GM23338 (cell line): ENCODE measurements at regions not wholly inside any gene's neighbourhood (a gene's known extent, or its start where the extent isn't known, plus 50 kb on each side); places are given as distances from the start of the nearest gene placed in this dataset.

ENCODE experiments used
- ATAC-seq: fragments of 200-7000 bp; cut with Tn5 transposase; 3 replicates; pipeline ENCODE4 v1.9.1; 2020
- DNase-seq: peaks from one replicate; pipeline ENCODE4 v3.0.0-alpha.2; 2015; ENCODE audit warnings: low spot score
- H2AFZ ChIP-seq: fragments of 200-600 bp; sonication (generic); 2 replicates; pipeline ENCODE4 v1.8.0; 2016; ENCODE audit warnings: antibody characterized with exemption, mild to moderate bottlenecking, moderate library complexity
- H3F3A ChIP-seq: fragments of 200-600 bp; sonication (generic); replicated peaks from 2 replicates; pipeline ENCODE4 v1.8.0; 2017; ENCODE audit warnings: antibody characterized with exemption, mixed run types, low read depth
- H3K27ac ChIP-seq: fragments of 200-600 bp; sonication (generic); 2 replicates; pipeline ENCODE4 v1.6.1; 2016; ENCODE audit warnings: low read depth
- H3K27me3 ChIP-seq: fragments of 200-600 bp; sonication (generic); 2 replicates; pipeline ENCODE4 v1.8.0; 2016; ENCODE audit warnings: mild to moderate bottlenecking, mixed run types, moderate library complexity; ENCODE audit not compliant: insufficient read depth
- H3K36me3 ChIP-seq: fragments of 200-600 bp; sonication (generic); 2 replicates; pipeline ENCODE4 v1.8.0; 2016; ENCODE audit warnings: mild to moderate bottlenecking; ENCODE audit not compliant: insufficient read depth
- H3K4me1 ChIP-seq: fragments of 200-600 bp; sonication (generic); 2 replicates; pipeline ENCODE4 v1.8.0; 2016; ENCODE audit warnings: mild to moderate bottlenecking, moderate library complexity; ENCODE audit not compliant: insufficient read depth
- H3K4me2 ChIP-seq: fragments of 200-600 bp; sonication (generic); 2 replicates; pipeline ENCODE4 v1.7.1; 2017; ENCODE audit warnings: mixed run types
- H3K4me3 ChIP-seq: fragments of 200-600 bp; sonication (generic); 2 replicates; pipeline ENCODE4 v1.6.1; 2016; ENCODE audit warnings: mixed run types
- H3K79me2 ChIP-seq: fragments of 200-600 bp; sonication (generic); replicated peaks from 2 replicates; pipeline ENCODE4 v1.8.0; 2017; ENCODE audit warnings: mild to moderate bottlenecking; ENCODE audit not compliant: insufficient read depth
- H3K9me2 ChIP-seq: fragments of 200-600 bp; sonication (generic); 2 replicates; pipeline ENCODE4 v1.8.0; 2017; ENCODE audit not compliant: insufficient read depth
- H4K20me1 ChIP-seq: fragments of 200-600 bp; sonication (generic); replicated peaks from 2 replicates; pipeline ENCODE4 v1.8.0; 2017; ENCODE audit warnings: mild to moderate bottlenecking; ENCODE audit not compliant: insufficient read depth
- H3K27ac Mint-ChIP-seq: 2 replicates; pipeline ENCODE4 v1.8.0; 2020; ENCODE audit warnings: inconsistent platforms, mild to moderate bottlenecking, moderate library complexity, mixed read lengths
- H3K27me3 Mint-ChIP-seq: 3 replicates; pipeline ENCODE4 v1.8.0; 2022; ENCODE audit warnings: low read depth, mild to moderate bottlenecking, moderate library complexity, mixed read lengths, inconsistent platforms; ENCODE audit not compliant: insufficient read depth, poor library complexity
- H3K36me3 Mint-ChIP-seq: 3 replicates; pipeline ENCODE4 v1.8.0; 2021; ENCODE audit warnings: low read depth, mild to moderate bottlenecking, inconsistent platforms, moderate library complexity, mixed read lengths
- H3K4me1 Mint-ChIP-seq: 3 replicates; pipeline ENCODE4 v1.8.0; 2020; ENCODE audit warnings: mild to moderate bottlenecking, inconsistent platforms, mixed read lengths
- H3K4me3 Mint-ChIP-seq: 3 replicates; pipeline ENCODE4 v1.8.0; 2021; ENCODE audit warnings: moderate library complexity, mild to moderate bottlenecking, inconsistent platforms, mixed read lengths
- H3K9me3 Mint-ChIP-seq: 3 replicates; pipeline ENCODE4 v1.8.0; 2020; ENCODE audit warnings: moderate library complexity, mild to moderate bottlenecking, inconsistent platforms, mixed read lengths
- CREB1 ChIP-seq: fragments of 250-450 bp; sonication (Bioruptor Pico); IDR thresholded peaks from 2 replicates; pipeline ENCODE4 v1.5.0; 2020; ENCODE audit warnings: low read depth, mild to moderate bottlenecking, moderate library complexity
- ETS1 ChIP-seq: IDR thresholded peaks from 2 replicates; pipeline ENCODE4 v1.6.1; 2016; ENCODE audit warnings: antibody characterized with exemption
- EZH2 ChIP-seq: fragments of 200-600 bp; sonication (generic); IDR thresholded peaks from one replicate; pipeline ENCODE4 v1.8.0; 2017; ENCODE audit warnings: antibody characterized with exemption, mild to moderate bottlenecking, low read depth; ENCODE audit not compliant: unreplicated experiment
- JUNB ChIP-seq: IDR thresholded peaks from one replicate; pipeline ENCODE4 v1.6.1; 2016; ENCODE audit warnings: antibody characterized with exemption; ENCODE audit not compliant: unreplicated experiment
- NANOG ChIP-seq: IDR thresholded peaks from 2 replicates; pipeline ENCODE4 v1.6.1; 2016; ENCODE audit warnings: antibody characterized with exemption, borderline replicate concordance
- POLR2AphosphoS5 ChIP-seq: IDR thresholded peaks from 2 replicates; pipeline ENCODE4 v1.6.1; 2016; ENCODE audit warnings: antibody characterized with exemption, low read depth
- STAT1 ChIP-seq: IDR thresholded peaks from one replicate; pipeline ENCODE4 v1.6.1; 2016; ENCODE audit warnings: antibody characterized with exemption; ENCODE audit not compliant: unreplicated experiment
- ZNF114 ChIP-seq: fragments of 250-450 bp; sonication (Bioruptor Pico); IDR thresholded peaks from 2 replicates; pipeline ENCODE4 v1.5.0; 2020; ENCODE audit warnings: mild to moderate bottlenecking, moderate library complexity
- ZNF331 ChIP-seq: fragments of 250-450 bp; sonication (Bioruptor Pico); IDR thresholded peaks from 2 replicates; pipeline ENCODE4 v1.5.0; 2020; ENCODE audit warnings: low read depth, mild to moderate bottlenecking, moderate library complexity
- TF ChIP-seq, protein P1 (sequence below): fragments of 250-450 bp; sonication (Bioruptor Pico); IDR thresholded peaks from 2 replicates; pipeline ENCODE4 v1.5.0; 2020; ENCODE audit warnings: mild to moderate bottlenecking, moderate library complexity
- TF ChIP-seq, protein P2 (sequence below), 2 experiments: fragments of 200-600 bp in 1 of 2; sonication (generic) in 1 of 2; conservative IDR thresholded peaks; 2 replicates each; pipeline versions ENCODE4 v1.5.1 to v1.6.1; 2016 to 2017; ENCODE audit warnings: antibody characterized with exemption in 2 of 2, low read depth in 2 of 2, mild to moderate bottlenecking in 2 of 2, moderate library complexity in 1 of 2

GRCh38 chr1:234729561-234730474 lies 119.8 kb upstream of the IRF2BP2 start:
- Mint-ChIP-seq H3K27ac (no peak overlapping the region), H3K4me1 (peaks cover 32% of the 10 kb centered on the region)

DNA sequence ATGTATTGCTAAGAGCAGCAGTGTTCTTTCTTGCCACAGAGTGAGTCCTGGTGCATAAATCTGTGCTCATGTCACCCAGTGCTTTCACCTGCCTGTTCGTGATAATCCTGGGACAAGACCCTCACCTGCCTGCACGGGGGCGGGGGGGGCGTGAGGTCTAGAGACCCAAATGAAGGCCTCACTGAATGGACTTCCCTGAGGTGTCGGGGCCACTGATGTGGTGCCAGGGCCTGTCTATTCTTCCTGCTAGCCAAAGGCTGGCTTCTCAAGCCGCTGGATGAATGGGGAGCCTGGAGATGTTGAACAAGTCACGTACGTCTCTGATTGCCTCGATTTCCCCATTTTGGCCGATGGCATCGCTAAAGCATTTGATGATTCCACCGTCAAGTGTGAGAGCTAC lies 118.8 kb upstream of the IRF2BP2 start:
- Histone ChIP-seq H4K20me1 (no peaks in the 10 kb centered on the region), H3F3A (0 out of 2 replicates have a peak, but pooled peaks cover 4% of the 10 kb centered on the region), H3K36me3 (no peaks in the 10 kb centered on the region), H3K4me3 (no peak overlapping the region), H3K79me2 (no peaks in the 10 kb centered on the region), H3K4me1 (peaks cover 27% of the 10 kb centered on the region), H2AFZ (no peak overlapping the region), H3K9me2 (no peaks in the 10 kb centered on the region; the same call in 1 of the 2 replicates), H3K27ac (no peak overlapping the region), H3K4me2 (no peak overlapping the region), H3K27me3 (no peaks in the 10 kb centered on the region)
- Mint-ChIP-seq H3K9me3 (no peaks in the 10 kb centered on the region), H3K36me3 (no peaks in the 10 kb centered on the region), H3K27ac (no peak overlapping the region), H3K27me3 (peaks cover 19% of the 10 kb centered on the region), H3K4me3 (no peak overlapping the region), H3K4me1 (peaks cover 38% of the 10 kb centered on the region)
- ATAC-seq (no peak), DNase-seq (no peak)
- TF ChIP-seq, protein P1, sequence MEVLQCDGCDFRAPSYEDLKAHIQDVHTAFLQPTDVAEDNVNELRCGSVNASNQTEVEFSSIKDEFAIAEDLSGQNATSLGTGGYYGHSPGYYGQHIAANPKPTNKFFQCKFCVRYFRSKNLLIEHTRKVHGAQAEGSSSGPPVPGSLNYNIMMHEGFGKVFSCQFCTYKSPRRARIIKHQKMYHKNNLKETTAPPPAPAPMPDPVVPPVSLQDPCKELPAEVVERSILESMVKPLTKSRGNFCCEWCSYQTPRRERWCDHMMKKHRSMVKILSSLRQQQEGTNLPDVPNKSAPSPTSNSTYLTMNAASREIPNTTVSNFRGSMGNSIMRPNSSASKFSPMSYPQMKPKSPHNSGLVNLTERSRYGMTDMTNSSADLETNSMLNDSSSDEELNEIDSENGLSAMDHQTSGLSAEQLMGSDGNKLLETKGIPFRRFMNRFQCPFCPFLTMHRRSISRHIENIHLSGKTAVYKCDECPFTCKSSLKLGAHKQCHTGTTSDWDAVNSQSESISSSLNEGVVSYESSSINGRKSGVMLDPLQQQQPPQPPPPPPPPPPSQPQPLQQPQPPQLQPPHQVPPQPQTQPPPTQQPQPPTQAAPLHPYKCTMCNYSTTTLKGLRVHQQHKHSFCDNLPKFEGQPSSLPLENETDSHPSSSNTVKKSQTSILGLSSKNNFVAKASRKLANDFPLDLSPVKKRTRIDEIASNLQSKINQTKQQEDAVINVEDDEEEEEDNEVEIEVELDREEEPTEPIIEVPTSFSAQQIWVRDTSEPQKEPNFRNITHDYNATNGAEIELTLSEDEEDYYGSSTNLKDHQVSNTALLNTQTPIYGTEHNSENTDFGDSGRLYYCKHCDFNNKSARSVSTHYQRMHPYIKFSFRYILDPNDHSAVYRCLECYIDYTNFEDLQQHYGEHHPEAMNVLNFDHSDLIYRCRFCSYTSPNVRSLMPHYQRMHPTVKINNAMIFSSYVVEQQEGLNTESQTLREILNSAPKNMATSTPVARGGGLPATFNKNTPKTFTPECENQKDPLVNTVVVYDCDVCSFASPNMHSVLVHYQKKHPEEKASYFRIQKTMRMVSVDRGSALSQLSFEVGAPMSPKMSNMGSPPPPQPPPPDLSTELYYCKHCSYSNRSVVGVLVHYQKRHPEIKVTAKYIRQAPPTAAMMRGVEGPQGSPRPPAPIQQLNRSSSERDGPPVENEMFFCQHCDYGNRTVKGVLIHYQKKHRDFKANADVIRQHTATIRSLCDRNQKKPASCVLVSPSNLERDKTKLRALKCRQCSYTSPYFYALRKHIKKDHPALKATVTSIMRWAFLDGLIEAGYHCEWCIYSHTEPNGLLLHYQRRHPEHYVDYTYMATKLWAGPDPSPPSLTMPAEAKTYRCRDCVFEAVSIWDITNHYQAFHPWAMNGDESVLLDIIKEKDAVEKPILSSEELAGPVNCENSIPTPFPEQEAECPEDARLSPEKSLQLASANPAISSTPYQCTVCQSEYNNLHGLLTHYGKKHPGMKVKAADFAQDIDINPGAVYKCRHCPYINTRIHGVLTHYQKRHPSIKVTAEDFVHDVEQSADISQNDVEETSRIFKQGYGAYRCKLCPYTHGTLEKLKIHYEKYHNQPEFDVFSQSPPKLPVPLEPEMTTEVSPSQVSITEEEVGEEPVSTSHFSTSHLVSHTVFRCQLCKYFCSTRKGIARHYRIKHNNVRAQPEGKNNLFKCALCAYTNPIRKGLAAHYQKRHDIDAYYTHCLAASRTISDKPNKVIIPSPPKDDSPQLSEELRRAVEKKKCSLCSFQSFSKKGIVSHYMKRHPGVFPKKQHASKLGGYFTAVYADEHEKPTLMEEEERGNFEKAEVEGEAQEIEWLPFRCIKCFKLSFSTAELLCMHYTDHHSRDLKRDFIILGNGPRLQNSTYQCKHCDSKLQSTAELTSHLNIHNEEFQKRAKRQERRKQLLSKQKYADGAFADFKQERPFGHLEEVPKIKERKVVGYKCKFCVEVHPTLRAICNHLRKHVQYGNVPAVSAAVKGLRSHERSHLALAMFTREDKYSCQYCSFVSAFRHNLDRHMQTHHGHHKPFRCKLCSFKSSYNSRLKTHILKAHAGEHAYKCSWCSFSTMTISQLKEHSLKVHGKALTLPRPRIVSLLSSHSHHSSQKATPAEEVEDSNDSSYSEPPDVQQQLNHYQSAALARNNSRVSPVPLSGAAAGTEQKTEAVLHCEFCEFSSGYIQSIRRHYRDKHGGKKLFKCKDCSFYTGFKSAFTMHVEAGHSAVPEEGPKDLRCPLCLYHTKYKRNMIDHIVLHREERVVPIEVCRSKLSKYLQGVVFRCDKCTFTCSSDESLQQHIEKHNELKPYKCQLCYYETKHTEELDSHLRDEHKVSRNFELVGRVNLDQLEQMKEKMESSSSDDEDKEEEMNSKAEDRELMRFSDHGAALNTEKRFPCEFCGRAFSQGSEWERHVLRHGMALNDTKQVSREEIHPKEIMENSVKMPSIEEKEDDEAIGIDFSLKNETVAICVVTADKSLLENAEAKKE = no peak
- TF ChIP-seq ZNF331 (no peak), JUNB (no peak), ETS1 (no peak), STAT1 (no peak), CREB1 (CRISPR knock-in tag) (no peak), POLR2AphosphoS5 (no peak), EZH2 (no peak), NANOG (no peak)
- TF ChIP-seq, protein P2, sequence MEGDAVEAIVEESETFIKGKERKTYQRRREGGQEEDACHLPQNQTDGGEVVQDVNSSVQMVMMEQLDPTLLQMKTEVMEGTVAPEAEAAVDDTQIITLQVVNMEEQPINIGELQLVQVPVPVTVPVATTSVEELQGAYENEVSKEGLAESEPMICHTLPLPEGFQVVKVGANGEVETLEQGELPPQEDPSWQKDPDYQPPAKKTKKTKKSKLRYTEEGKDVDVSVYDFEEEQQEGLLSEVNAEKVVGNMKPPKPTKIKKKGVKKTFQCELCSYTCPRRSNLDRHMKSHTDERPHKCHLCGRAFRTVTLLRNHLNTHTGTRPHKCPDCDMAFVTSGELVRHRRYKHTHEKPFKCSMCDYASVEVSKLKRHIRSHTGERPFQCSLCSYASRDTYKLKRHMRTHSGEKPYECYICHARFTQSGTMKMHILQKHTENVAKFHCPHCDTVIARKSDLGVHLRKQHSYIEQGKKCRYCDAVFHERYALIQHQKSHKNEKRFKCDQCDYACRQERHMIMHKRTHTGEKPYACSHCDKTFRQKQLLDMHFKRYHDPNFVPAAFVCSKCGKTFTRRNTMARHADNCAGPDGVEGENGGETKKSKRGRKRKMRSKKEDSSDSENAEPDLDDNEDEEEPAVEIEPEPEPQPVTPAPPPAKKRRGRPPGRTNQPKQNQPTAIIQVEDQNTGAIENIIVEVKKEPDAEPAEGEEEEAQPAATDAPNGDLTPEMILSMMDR (conservative IDR thresholded peaks at IDR 0.05; ENCODE audit: low read depth in 2 of 2) = no peak

More at GRCh38 chr1:234729561-234730474, 119.8 kb upstream of the IRF2BP2 start:
- no peak overlapping the region for H3K4me2 ChIP-seq
- Mint-ChIP-seq H3K36me3 (no peaks in the 10 kb centered on the region), H3K4me3 (no peak overlapping the region), H3K27me3 (peaks cover 14% of the 10 kb centered on the region), H3K9me3 (no peaks in the 10 kb centered on the region)
- no peaks in the 10 kb centered on the region for H3K36me3 ChIP-seq
- no peaks in the 10 kb centered on the region for H4K20me1 ChIP-seq
- H3K27me3 ChIP-seq = no peaks in the 10 kb centered on the region
- H3F3A ChIP-seq = 0 out of 2 replicates have a peak, but pooled peaks cover 1% of the 10 kb centered on the region
- TF ChIP-seq ZNF114 = no peak
- H3K4me3 ChIP-seq = no peak overlapping the region
- DNase-seq (no peak), ATAC-seq (no peak)
- H2AFZ ChIP-seq = no peak overlapping the region
- no peak overlapping the region for H3K27ac ChIP-seq
- H3K4me1 ChIP-seq = peaks cover 20% of the 10 kb centered on the region
- no peaks in the 10 kb centered on the region; the same call in 1 of the 2 replicates for H3K9me2 ChIP-seq
- no peaks in the 10 kb centered on the region for H3K79me2 ChIP-seq
